HCT116 (cell line): ENCODE measurements at regions not wholly inside any gene's neighbourhood (a gene's known extent, or its start where the extent isn't known, plus 50 kb on each side); places are given as distances from the start of the nearest gene placed in this dataset.

Experiments used
- CTCF ChIP-seq, 3 experiments: fragments of 200-600 bp in 1 of 3; sonication (generic) in 1 of 3; IDR thresholded peaks in 2 of 3; conservative IDR thresholded peaks in 1 of 3; 2 replicates each; pipeline ENCODE4 v1.5.1; 2012 to 2017; ENCODE audit warnings: low read depth in 2 of 3, low read length in 2 of 3, antibody characterized with exemption in 1 of 3, borderline replicate concordance in 1 of 3, control low read depth in 1 of 3, mild to moderate bottlenecking in 1 of 3, mixed read lengths in 1 of 3, mixed run types in 1 of 3, moderate library complexity in 1 of 3; ENCODE audit not compliant: insufficient read depth in 1 of 3
- ELF1 ChIP-seq: IDR thresholded peaks from 2 replicates; pipeline ENCODE4 v1.6.1; 2012; ENCODE audit warnings: low read depth, borderline replicate concordance
- EZH2 ChIP-seq: fragments of 200-600 bp; sonication (generic); IDR thresholded peaks from 2 replicates; pipeline ENCODE4 v1.6.1; 2017; ENCODE audit warnings: antibody characterized with exemption, mixed run types
- EZH2phosphoT487 ChIP-seq: fragments of 200-600 bp; IDR thresholded peaks from 2 replicates; pipeline ENCODE4 v1.6.1; 2018; ENCODE audit warnings: antibody characterized with exemption, borderline replicate concordance
- JUND ChIP-seq: IDR thresholded peaks from 2 replicates; pipeline ENCODE4 v1.6.1; 2012
- POLR2AphosphoS5 ChIP-seq: IDR thresholded peaks from 2 replicates; pipeline ENCODE4 v1.6.1; 2011; ENCODE audit warnings: mild to moderate bottlenecking, low read depth, low read length, moderate library complexity
- RAD21 ChIP-seq: IDR thresholded peaks from 2 replicates; pipeline ENCODE4 v1.6.1; 2012; ENCODE audit warnings: low read depth, mild to moderate bottlenecking
- SIN3A ChIP-seq: IDR thresholded peaks from 2 replicates; pipeline ENCODE4 v1.6.1; 2012; ENCODE audit warnings: low read depth
- ZBTB33 ChIP-seq: IDR thresholded peaks from 2 replicates; pipeline ENCODE4 v1.6.1; 2011; ENCODE audit warnings: mild to moderate bottlenecking, low read length, moderate library complexity; ENCODE audit not compliant: insufficient replicate concordance; ENCODE audit errors: extremely low read depth

GRCh38 chr20:24737212-24737850 lies 211.7 kb upstream of the CST7 start:
- TF ChIP-seq CTCF (IDR thresholded peaks at IDR 0.05 in 2 of 3, conservative IDR thresholded peaks at IDR 0.05 in 1 of 3; ENCODE audit: borderline replicate concordance in 1 of 3, insufficient read depth in 1 of 3, low read depth in 2 of 3, low read length in 2 of 3) = no peak
- no peak for TF ChIP-seq EZH2
- no peak for TF ChIP-seq RAD21
- no peak for TF ChIP-seq ELF1
- TF ChIP-seq SIN3A = no peak
- TF ChIP-seq POLR2AphosphoS5 = no peak
- TF ChIP-seq ZBTB33 = no peak
- TF ChIP-seq JUND = no peak
- no peak for TF ChIP-seq EZH2phosphoT487
